Fibroblast of skin of right quadriceps (primary cell): ENCODE measurements at regions not wholly inside any gene's neighbourhood (a gene's known extent, or its start where the extent isn't known, plus 50 kb on each side); places are given as distances from the start of the nearest gene placed in this dataset.
"Not testable (repeated sequence)": the region's sequence is repeated elsewhere in the genome, so short reads cannot be mapped to it uniquely, and the experiment has no call there.

Source experiments
- DNase-seq: peaks from one replicate; pipeline ENCODE4 v3.0.0-alpha.2; 2013

GRCh38 chr5:34189752-34190411 lies 146.9 kb upstream of the C1QTNF3 start:
- DNase-seq: peak; percentile 8

GRCh38 chr5:34190466-34190865 lies 147.5 kb upstream of the C1QTNF3 start:
- peak; percentile 5 for DNase-seq

- DNase-seq: peak; percentile 3
Measured at GRCh38 chr5:34191279-34191744, 148.3 kb upstream of the C1QTNF3 start.

GRCh38 chr5:34192064-34192922 lies 149.3 kb upstream of the C1QTNF3 start:
- DNase-seq: peak; percentile 14

- DNase-seq: not testable (repeated sequence)
Measured at GRCh38 chr5:34192923-34193262, 149.9 kb upstream of the C1QTNF3 start.

GRCh38 chr5:34193297-34193696 lies 150.3 kb upstream of the C1QTNF3 start:
- peak; percentile 0 for DNase-seq

GRCh38 chr5:34193804-34194203 lies 150.8 kb upstream of the C1QTNF3 start:
- DNase-seq: peak; percentile 9

- DNase-seq: not testable (repeated sequence)
Measured at GRCh38 chr5:34196091-34196490, 153.1 kb upstream of the C1QTNF3 start.

- not testable (repeated sequence) for DNase-seq
Measured at GRCh38 chr5:34205347-34205746, 162.3 kb upstream of the C1QTNF3 start.

- peak; percentile 49 for DNase-seq
Measured at GRCh38 chr5:34217386-34217785, 174.4 kb upstream of the C1QTNF3 start.

GRCh38 chr5:34221329-34222073 lies 178.5 kb upstream of the C1QTNF3 start:
- DNase-seq: not testable (repeated sequence)

- DNase-seq: not testable (repeated sequence)
Measured at GRCh38 chr5:34223158-34223557, 180.1 kb upstream of the C1QTNF3 start.

- not testable (repeated sequence) for DNase-seq
Measured at GRCh38 chr5:34230402-34230801, 187.4 kb upstream of the C1QTNF3 start.

GRCh38 chr5:34243802-34244201 lies 200.8 kb upstream of the C1QTNF3 start:
- DNase-seq: not testable (repeated sequence)

GRCh38 chr5:34244281-34245031 lies 201.4 kb upstream of the C1QTNF3 start:
- peak; percentile 65 for DNase-seq

GRCh38 chr5:34245032-34245394 lies 202.0 kb upstream of the C1QTNF3 start:
- DNase-seq: not testable (repeated sequence)

- DNase-seq: peak; percentile 10
Measured at GRCh38 chr5:34245813-34246212, 202.8 kb upstream of the C1QTNF3 start.

GRCh38 chr5:34258598-34258997 lies 215.6 kb upstream of the C1QTNF3 start:
- not testable (repeated sequence) for DNase-seq

GRCh38 chr5:34261020-34261419 lies 218.0 kb upstream of the C1QTNF3 start:
- DNase-seq: not testable (repeated sequence)

GRCh38 chr5:34266151-34266550 lies 223.1 kb upstream of the C1QTNF3 start:
- not testable (repeated sequence) for DNase-seq

GRCh38 chr5:34296759-34297158 lies 253.7 kb upstream of the C1QTNF3 start:
- not testable (repeated sequence) for DNase-seq

- not testable (repeated sequence) for DNase-seq
Measured at GRCh38 chr5:34329201-34329600, 286.2 kb upstream of the C1QTNF3 start.
